ENCODE measurements at regions not wholly inside any gene's neighbourhood (a gene's known extent, or its start where the extent isn't known, plus 50 kb on each side); places are given as distances from the start of the nearest gene placed in this dataset.

DNA sequence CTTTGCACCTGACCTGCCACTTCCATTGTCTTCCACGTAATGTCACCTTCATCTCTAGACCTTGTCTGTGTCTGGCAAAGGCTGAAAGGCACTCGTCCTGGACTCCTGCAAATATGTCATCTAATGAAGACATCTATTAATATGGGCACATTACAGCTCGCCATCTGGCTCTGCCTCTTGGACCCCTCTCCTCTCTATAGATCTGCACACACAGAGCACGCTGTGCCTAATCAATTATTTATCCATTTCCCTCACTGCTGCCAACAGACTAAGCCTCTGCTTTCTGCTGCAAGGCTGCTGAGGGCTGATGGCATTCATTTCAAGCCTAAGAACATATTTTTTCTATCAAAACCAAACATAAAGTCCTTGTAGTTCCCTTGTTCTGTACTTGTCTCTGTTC lies 573.0 kb downstream of the TUSC7 start:
- Histone ChIP-seq H3K9me3 (ENCODE audit: insufficient read depth in 2 of 2, low read depth in 1 of 2, low read length in 1 of 2) (no peaks in the 10 kb centered on the region), H3K4me3 (ENCODE audit: extremely low read depth in 1 of 4, insufficient read depth in 2 of 4, low read depth in 3 of 4, low read length in 4 of 4) (no peak overlapping the region), H4K8ac (ENCODE audit: extremely low read depth, insufficient read depth, low read length) (no peak overlapping the region), H3K9ac (replicated peaks in 1 of 4; ENCODE audit: extremely low read depth in 1 of 4, low read depth in 3 of 4, low read length in 3 of 4) (no peak overlapping the region), H2BK120ac (replicated peaks; ENCODE audit: low read depth, low read length) (no peak overlapping the region), H2AK5ac (ENCODE audit: low read depth, low read length) (no peak overlapping the region), H3K4me2 (ENCODE audit: insufficient read depth in 1 of 2, low read depth in 2 of 2, low read length in 2 of 2) (no peak overlapping the region), H3K36me3 (ENCODE audit: control insufficient read depth in 2 of 4, insufficient read depth in 4 of 4, low read length in 3 of 4) (no peaks in the 10 kb centered on the region), H2AFZ (ENCODE audit: low read length) (no peak overlapping the region), H3K27ac (ENCODE audit: low read depth, low read length) (no peak overlapping the region), H2BK20ac (ENCODE audit: low read length) (no peak overlapping the region), H3K23ac (ENCODE audit: insufficient read length) (no peak overlapping the region), H2BK5ac (ENCODE audit: low read depth, low read length) (no peak overlapping the region), H3K27me3 (replicated peaks in 1 of 4; ENCODE audit: control insufficient read depth in 3 of 4, extremely low read depth in 1 of 4, insufficient read depth in 3 of 4, low read length in 3 of 4) (peaks cover 0 to 1% (median 0%) of the 10 kb centered on the region in 4 experiments; a peak in 1 of 7 replicates), H4K91ac (replicated peaks; ENCODE audit: insufficient read length, low read length) (no peak overlapping the region), H3K18ac (ENCODE audit: extremely low read depth, low read length) (no peak overlapping the region), H4K20me1 (replicated peaks in 1 of 2; ENCODE audit: control insufficient read depth in 1 of 2, insufficient read depth in 2 of 2, low read length in 2 of 2) (no peaks in the 10 kb centered on the region), H3K4me1 (replicated peaks in 1 of 4; ENCODE audit: control insufficient read depth in 3 of 4, insufficient read depth in 4 of 4, low read length in 3 of 4) (peaks cover 0 to 4% (median 0%) of the 10 kb centered on the region in 4 experiments; a peak in 2 of 7 replicates), H3K4ac (replicated peaks; ENCODE audit: insufficient read length, low read depth, low read length) (no peak overlapping the region), H3K56ac (replicated peaks; ENCODE audit: insufficient read length, low read depth, low read length) (no peak overlapping the region), H3K79me1 (ENCODE audit: low read depth, low read length) (no peaks in the 10 kb centered on the region), H3K23me2 (ENCODE audit: low read depth, low read length) (no peaks in the 10 kb centered on the region; the same call in 1 of the 2 replicates), H3K14ac (ENCODE audit: insufficient read length) (no peak overlapping the region), H2BK12ac (ENCODE audit: low read depth, low read length) (no peak overlapping the region), H4K5ac (ENCODE audit: insufficient read length, low read depth, low read length) (no peak overlapping the region), H3K79me2 (ENCODE audit: control insufficient read depth in 1 of 2, insufficient read depth in 2 of 2, low read length in 2 of 2) (no peaks in the 10 kb centered on the region), H2BK15ac (ENCODE audit: low read length) (no peak overlapping the region)
- no peak for FAIRE-seq
- WGBS, 2 experiments (ENCODE audit: extremely low coverage in 1 of 2, insufficient coverage in 1 of 2, insufficient read length in 1 of 2, insufficient replicate concordance in 2 of 2, low coverage in 1 of 2, low lambda C conversion rate in 2 of 2, missing lambda C conversion rate in 1 of 2) = 82% methylated on average over 4 of the region's 4 CpGs; no CpG with 5 or more reads in 1 of the 2 experiments
- TF ChIP-seq POLR2A (IDR thresholded peaks at IDR 0.05; ENCODE audit: control extremely low read depth in 1 of 2, low read depth in 2 of 2, low read length in 2 of 2) = no peak
- no peak for TF ChIP-seq GTF2F1 (IDR thresholded peaks at IDR 0.05; ENCODE audit: borderline replicate concordance, low read depth, low read length)
- TF ChIP-seq CBX8 (IDR thresholded peaks at IDR 0.05; ENCODE audit: borderline replicate concordance, low read depth, low read length) = no peak
- TF ChIP-seq CEBPB (IDR thresholded peaks at IDR 0.05; ENCODE audit: low read depth, low read length) = no peak
- no peak for TF ChIP-seq YY1 (IDR thresholded peaks at IDR 0.05; ENCODE audit: low read depth, low read length)
- TF ChIP-seq CTBP2 (IDR thresholded peaks at IDR 0.05; ENCODE audit: borderline replicate concordance, insufficient read depth, insufficient read length, low read length) = no peak
- no peak for TF ChIP-seq CHD1 (IDR thresholded peaks at IDR 0.05; ENCODE audit: low read depth, low read length)
- TF ChIP-seq JUN (IDR thresholded peaks at IDR 0.05; ENCODE audit: low read depth, low read length) = no peak
- DNase-seq (ENCODE audit: low read depth in 1 of 2, low spot score in 2 of 2) = no peak
- ChIA-PET CTCF (ENCODE audit: partially characterized antibody) (interaction anchor here (1.1 kb wide), 1 partner anchor 9 kb away, joined by 3 read pairs; no protein-coding TSS in a partner anchor), POLR2A (ENCODE audit: partially characterized antibody) (no interaction called here)
